HFFc6 (cell line): ENCODE measurements at regions not wholly inside any gene's neighbourhood (a gene's known extent, or its start where the extent isn't known, plus 50 kb on each side); places are given as distances from the start of the nearest gene placed in this dataset.

Experiments used
- DNase-seq: peaks from one replicate; pipeline ENCODE4 v3.0.0-alpha.2; 2018
- H3K27ac Mint-ChIP-seq: 2 replicates; pipeline ENCODE4 v1.8.0; 2020; ENCODE audit warnings: mild to moderate bottlenecking, mixed read lengths
- H3K27me3 Mint-ChIP-seq: 2 replicates; pipeline ENCODE4 v1.8.0; 2021; ENCODE audit warnings: mild to moderate bottlenecking, moderate library complexity, mixed read lengths; ENCODE audit not compliant: insufficient read depth
- H3K36me3 Mint-ChIP-seq: 2 replicates; pipeline ENCODE4 v1.8.0; 2021; ENCODE audit warnings: low read depth, mixed read lengths
- H3K4me1 Mint-ChIP-seq: 2 replicates; pipeline ENCODE4 v1.8.0; 2020; ENCODE audit warnings: low read depth, mixed read lengths
- H3K4me3 Mint-ChIP-seq: 2 replicates; pipeline ENCODE4 v1.8.0; 2020; ENCODE audit warnings: mild to moderate bottlenecking, moderate library complexity, mixed read lengths
- H3K9me3 Mint-ChIP-seq: 2 replicates; pipeline ENCODE4 v1.8.0; 2020; ENCODE audit warnings: mild to moderate bottlenecking, mixed read lengths
- TF ChIP-seq, protein P1 (sequence below): fragments of 200-600 bp; sonication (generic); IDR thresholded peaks from 2 replicates; pipeline ENCODE4 v1.5.0; 2021; ENCODE audit warnings: antibody characterized with exemption, mild to moderate bottlenecking

DNA sequence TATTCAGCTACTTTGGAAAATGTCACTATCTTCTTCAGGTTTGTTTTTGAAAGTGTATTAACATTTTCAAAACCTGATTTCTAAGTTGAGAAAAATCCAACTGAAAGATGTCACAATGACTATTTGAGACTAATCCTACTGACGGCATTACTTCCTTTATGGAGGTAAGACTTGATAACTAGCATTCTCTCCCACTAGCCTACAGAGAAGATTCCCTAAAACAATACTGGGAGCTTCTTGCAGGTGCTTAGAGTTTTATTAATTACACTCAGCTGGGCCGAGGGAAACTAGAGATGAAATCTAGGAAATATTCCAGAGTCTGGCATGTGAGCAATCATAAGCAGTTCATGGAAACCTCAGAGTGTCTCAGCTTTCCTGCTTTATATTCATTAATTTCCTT, 114.0 kb downstream of the LCA5 start:
- Mint-ChIP-seq H3K9me3 (no peaks in the 10 kb centered on the region), H3K27ac (no peak overlapping the region), H3K4me1 (peaks cover 4% of the 10 kb centered on the region; the same call in 1 of the 2 replicates), H3K27me3 (no peaks in the 10 kb centered on the region), H3K36me3 (no peaks in the 10 kb centered on the region), H3K4me3 (no peak overlapping the region)
- TF ChIP-seq, protein P1, sequence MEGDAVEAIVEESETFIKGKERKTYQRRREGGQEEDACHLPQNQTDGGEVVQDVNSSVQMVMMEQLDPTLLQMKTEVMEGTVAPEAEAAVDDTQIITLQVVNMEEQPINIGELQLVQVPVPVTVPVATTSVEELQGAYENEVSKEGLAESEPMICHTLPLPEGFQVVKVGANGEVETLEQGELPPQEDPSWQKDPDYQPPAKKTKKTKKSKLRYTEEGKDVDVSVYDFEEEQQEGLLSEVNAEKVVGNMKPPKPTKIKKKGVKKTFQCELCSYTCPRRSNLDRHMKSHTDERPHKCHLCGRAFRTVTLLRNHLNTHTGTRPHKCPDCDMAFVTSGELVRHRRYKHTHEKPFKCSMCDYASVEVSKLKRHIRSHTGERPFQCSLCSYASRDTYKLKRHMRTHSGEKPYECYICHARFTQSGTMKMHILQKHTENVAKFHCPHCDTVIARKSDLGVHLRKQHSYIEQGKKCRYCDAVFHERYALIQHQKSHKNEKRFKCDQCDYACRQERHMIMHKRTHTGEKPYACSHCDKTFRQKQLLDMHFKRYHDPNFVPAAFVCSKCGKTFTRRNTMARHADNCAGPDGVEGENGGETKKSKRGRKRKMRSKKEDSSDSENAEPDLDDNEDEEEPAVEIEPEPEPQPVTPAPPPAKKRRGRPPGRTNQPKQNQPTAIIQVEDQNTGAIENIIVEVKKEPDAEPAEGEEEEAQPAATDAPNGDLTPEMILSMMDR = no peak
- no peak for DNase-seq

DNA sequence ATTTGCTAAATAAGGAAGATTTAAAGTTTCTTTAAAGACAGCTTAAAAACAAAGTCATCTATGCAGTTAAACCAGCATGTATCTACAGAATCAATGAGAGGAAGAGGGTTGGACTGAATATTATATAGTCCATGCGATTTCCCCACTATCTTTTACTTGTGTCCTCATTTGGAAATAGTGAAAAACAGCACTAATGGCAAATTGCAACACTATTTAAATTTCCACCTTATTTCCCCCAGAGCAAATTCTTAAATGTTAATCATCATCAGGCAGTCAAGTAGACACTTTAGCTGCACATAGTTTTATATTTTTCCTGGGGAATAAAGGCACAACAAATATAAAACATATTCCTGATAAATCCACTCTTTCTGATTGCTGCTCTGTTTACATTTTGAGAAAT, 114.6 kb downstream of the LCA5 start:
- H3K36me3 Mint-ChIP-seq = no peaks in the 10 kb centered on the region
- peaks cover 4% of the 10 kb centered on the region; the same call in 1 of the 2 replicates for H3K4me1 Mint-ChIP-seq
- H3K4me3 Mint-ChIP-seq = no peak overlapping the region
- H3K9me3 Mint-ChIP-seq = no peaks in the 10 kb centered on the region
- TF ChIP-seq, protein P1 = no peak
- DNase-seq = no peak
- H3K27me3 Mint-ChIP-seq = no peaks in the 10 kb centered on the region
- no peak overlapping the region for H3K27ac Mint-ChIP-seq

DNA sequence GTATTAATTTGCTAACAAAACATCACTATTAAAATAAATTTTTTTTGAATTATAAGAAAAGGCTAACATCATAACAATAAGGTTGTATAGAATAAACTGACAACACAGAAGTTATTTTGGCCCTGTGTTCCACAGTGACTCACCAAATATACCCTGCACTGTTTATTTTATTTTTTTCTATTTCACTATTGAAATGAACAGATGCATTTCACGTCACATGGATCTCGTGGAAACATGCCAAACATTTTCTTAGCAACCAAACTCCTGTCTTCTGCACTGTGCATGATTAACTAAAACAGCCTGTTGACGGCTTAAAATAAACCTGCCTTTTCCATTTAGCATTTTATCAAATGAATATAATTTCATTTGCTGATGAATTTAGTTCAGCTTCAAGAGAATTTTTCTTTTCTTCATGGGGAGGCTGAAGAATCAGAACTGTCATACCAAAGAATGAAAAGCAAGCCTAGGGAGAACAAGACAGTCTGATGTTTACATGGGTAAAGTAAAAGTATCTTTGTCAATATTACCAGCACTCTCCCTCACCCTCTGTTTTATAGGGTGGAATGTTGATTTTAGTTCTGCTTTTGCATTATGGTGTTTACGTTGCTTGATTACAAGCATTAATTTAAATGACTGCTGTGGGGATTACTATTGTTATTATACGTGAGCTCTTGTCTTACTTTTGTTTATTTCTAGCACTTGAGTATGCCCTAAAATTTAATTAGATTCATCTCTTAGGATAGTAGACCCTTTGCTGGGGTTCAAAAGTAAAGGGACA, 115.3 kb downstream of the LCA5 start:
- DNase-seq = peak; percentile 41
- Mint-ChIP-seq H3K27me3 (no peaks in the 10 kb centered on the region), H3K27ac (no peak overlapping the region), H3K4me1 (peaks cover 4% of the 10 kb centered on the region; the same call in 1 of the 2 replicates), H3K9me3 (no peaks in the 10 kb centered on the region), H3K36me3 (no peaks in the 10 kb centered on the region), H3K4me3 (no peak overlapping the region)
- TF ChIP-seq, protein P1 = no peak

DNA sequence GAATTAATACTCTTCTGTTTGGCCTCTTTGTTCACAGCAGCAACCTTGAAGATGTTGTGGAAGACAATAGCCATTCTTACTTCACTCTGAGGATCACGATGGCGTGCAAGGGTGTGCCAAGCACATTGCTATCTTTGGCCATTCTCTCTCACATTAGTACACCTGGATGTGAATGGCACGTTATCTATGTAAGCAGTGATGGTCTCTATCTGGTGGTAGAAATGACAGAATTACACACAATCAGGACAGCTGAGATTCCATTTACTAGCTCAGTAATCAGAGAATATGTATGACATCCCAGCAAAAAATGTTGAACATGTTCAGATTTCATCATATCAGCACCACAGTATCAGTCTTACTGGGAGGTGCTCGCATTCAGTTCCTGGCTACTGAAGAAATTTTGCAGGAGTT, 116.2 kb downstream of the LCA5 start:
- DNase-seq = peak; percentile 4
- Mint-ChIP-seq H3K27me3 (no peaks in the 10 kb centered on the region), H3K4me3 (no peak overlapping the region), H3K4me1 (peaks cover 4% of the 10 kb centered on the region; the same call in 1 of the 2 replicates), H3K36me3 (no peaks in the 10 kb centered on the region), H3K27ac (no peak overlapping the region), H3K9me3 (no peaks in the 10 kb centered on the region)
- TF ChIP-seq, protein P1 = no peak

DNA sequence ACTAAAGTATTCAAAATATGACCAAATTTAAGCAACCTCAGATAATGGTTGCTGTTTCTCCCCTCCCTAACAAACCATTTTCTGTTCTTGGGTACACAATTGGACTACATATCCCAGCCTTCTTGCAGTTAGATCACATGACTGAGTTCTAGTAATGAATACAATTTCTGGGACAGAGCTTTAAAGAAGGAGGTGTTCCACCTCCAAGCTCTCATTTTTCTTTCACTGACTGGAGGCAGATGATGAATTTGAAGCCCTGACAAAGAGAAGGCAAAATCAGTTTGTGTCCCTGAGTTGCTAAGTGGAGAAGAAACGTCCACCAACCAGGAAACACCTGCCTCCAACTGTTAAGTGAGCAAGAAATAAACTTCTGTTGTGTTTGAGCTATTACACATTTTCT, 117.2 kb downstream of the LCA5 start:
- TF ChIP-seq, protein P1 = no peak
- Mint-ChIP-seq H3K27me3 (no peaks in the 10 kb centered on the region), H3K36me3 (no peaks in the 10 kb centered on the region), H3K4me3 (no peak overlapping the region), H3K4me1 (peaks cover 4% of the 10 kb centered on the region; the same call in 1 of the 2 replicates), H3K9me3 (no peaks in the 10 kb centered on the region), H3K27ac (no peak overlapping the region)
- DNase-seq = no peak
